GM12891 (cell line): ENCODE measurements at regions not wholly inside any gene's neighbourhood (a gene's known extent, or its start where the extent isn't known, plus 50 kb on each side); places are given as distances from the start of the nearest gene placed in this dataset.

Experiments
- POLR2A ChIP-seq: IDR thresholded peaks from 2 replicates; pipeline ENCODE4 v1.6.1; 2011; ENCODE audit warnings: low read depth, low read length, control low read depth
- POLR2AphosphoS5 ChIP-seq: IDR thresholded peaks from 2 replicates; pipeline ENCODE4 v1.6.1; 2011; ENCODE audit warnings: low read depth, low read length, control low read depth
- SPI1 ChIP-seq: IDR thresholded peaks from 2 replicates; pipeline ENCODE4 v1.6.1; 2011; ENCODE audit warnings: low read depth, low read length, control low read depth

GRCh38 chr4:101710806-101711205 lies 79.7 kb upstream of the BANK1 start:
- no peak for TF ChIP-seq POLR2A
- TF ChIP-seq SPI1, result no peak
- TF ChIP-seq POLR2AphosphoS5, result no peak
